H1 (cell line): ENCODE measurements at regions not wholly inside any gene's neighbourhood (a gene's known extent, or its start where the extent isn't known, plus 50 kb on each side); places are given as distances from the start of the nearest gene placed in this dataset.

Experiments used
- RFX5 ChIP-seq: IDR thresholded peaks from 2 replicates; pipeline ENCODE4 v1.6.1; 2011; ENCODE audit warnings: low read depth, low read length, improper control_type of control experiment, borderline replicate concordance
- RNF2 ChIP-seq: fragments of 200-900, 300-1000 bp; sonication (generic); IDR thresholded peaks from 2 replicates; pipeline ENCODE4 v1.7.1; 2016; ENCODE audit warnings: borderline replicate concordance, low read depth, mild to moderate bottlenecking, antibody characterized with exemption, low read length; ENCODE audit not compliant: poor library complexity, severe bottlenecking; ENCODE audit errors: missing control alignments

DNA sequence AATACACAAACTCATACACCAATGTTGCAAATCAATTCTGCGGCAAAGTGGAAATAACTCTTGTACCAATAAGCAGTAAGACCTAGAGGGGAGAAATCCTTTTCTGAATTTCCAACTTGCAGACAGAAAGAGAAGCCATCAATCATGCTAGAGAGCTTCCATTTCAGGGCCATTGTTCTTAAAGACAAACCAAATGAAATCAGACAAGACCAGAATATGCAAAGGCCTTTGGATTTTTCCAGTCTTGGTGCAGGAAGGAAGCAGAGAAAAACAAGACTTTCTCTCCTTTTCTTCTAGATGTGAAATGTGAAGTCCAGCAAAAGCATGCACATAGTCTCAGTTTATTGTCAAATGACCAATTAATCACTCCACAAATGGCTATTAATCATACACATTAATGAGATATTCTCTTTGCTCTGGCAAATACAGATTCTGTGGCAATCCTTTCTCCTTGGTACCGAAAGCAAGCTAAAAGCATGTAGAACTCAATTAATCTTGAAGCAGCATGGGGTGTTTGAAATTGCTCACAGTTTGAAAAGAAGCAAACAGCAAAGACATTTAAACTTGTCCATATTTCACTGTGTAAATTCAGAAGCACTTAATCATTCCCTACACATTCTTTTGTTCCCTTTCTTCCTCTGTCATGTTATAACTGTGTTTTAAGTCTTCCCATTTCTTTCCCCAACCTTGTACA is 466.1 kb downstream of the GPAT3 start (continued):
- TF ChIP-seq RNF2 (no peak), RFX5 (no peak)
